ENCODE measurements at regions not wholly inside any gene's neighbourhood (a gene's known extent, or its start where the extent isn't known, plus 50 kb on each side); places are given as distances from the start of the nearest gene placed in this dataset.

GRCh38 chr1:98045767-98046641 is 125.2 kb upstream of the DPYD start (continued):
- TF ChIP-seq, protein P1, sequence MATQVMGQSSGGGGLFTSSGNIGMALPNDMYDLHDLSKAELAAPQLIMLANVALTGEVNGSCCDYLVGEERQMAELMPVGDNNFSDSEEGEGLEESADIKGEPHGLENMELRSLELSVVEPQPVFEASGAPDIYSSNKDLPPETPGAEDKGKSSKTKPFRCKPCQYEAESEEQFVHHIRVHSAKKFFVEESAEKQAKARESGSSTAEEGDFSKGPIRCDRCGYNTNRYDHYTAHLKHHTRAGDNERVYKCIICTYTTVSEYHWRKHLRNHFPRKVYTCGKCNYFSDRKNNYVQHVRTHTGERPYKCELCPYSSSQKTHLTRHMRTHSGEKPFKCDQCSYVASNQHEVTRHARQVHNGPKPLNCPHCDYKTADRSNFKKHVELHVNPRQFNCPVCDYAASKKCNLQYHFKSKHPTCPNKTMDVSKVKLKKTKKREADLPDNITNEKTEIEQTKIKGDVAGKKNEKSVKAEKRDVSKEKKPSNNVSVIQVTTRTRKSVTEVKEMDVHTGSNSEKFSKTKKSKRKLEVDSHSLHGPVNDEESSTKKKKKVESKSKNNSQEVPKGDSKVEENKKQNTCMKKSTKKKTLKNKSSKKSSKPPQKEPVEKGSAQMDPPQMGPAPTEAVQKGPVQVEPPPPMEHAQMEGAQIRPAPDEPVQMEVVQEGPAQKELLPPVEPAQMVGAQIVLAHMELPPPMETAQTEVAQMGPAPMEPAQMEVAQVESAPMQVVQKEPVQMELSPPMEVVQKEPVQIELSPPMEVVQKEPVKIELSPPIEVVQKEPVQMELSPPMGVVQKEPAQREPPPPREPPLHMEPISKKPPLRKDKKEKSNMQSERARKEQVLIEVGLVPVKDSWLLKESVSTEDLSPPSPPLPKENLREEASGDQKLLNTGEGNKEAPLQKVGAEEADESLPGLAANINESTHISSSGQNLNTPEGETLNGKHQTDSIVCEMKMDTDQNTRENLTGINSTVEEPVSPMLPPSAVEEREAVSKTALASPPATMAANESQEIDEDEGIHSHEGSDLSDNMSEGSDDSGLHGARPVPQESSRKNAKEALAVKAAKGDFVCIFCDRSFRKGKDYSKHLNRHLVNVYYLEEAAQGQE (IDR thresholded peaks at IDR 0.05; ENCODE audit: low read depth, low read length), result peak; percentile 9; the same call in 1 of the 2 replicates
- no peak for TF ChIP-seq RFX5 (IDR thresholded peaks at IDR 0.05; ENCODE audit: low read length)
- no peak for TF ChIP-seq NRF1 (IDR thresholded peaks at IDR 0.05; ENCODE audit: low read depth, low read length)
- TF ChIP-seq EP300 (IDR thresholded peaks at IDR 0.05; ENCODE audit: borderline replicate concordance in 1 of 2, low read depth in 1 of 2, low read length in 1 of 2), result peak in 1 of 2 experiments; percentile 10; a peak in 1 of 4 replicates
- no peak for TF ChIP-seq CHD2 (IDR thresholded peaks at IDR 0.05; ENCODE audit: low read length, partially characterized antibody)
- no peak for TF ChIP-seq PBX3 (IDR thresholded peaks at IDR 0.05)
- TF ChIP-seq FOSL2 (IDR thresholded peaks at IDR 0.05; ENCODE audit: borderline replicate concordance, low read depth), result no peak
- TF ChIP-seq FOXM1 (IDR thresholded peaks at IDR 0.05; ENCODE audit: low read depth), result no peak
- no peak for TF ChIP-seq RAD21 (IDR thresholded peaks at IDR 0.05; ENCODE audit: low read length)
- no peak for TF ChIP-seq MAX (IDR thresholded peaks at IDR 0.05; ENCODE audit: low read depth)
- TF ChIP-seq TAF1 (IDR thresholded peaks at IDR 0.05; ENCODE audit: borderline replicate concordance, low read depth, low read length), result no peak
- no peak for TF ChIP-seq MEF2A (IDR thresholded peaks at IDR 0.05; ENCODE audit: borderline replicate concordance, low read depth)
- TF ChIP-seq RXRA (IDR thresholded peaks at IDR 0.05; ENCODE audit: borderline replicate concordance, low read depth), result no peak
- TF ChIP-seq TEAD4 (IDR thresholded peaks at IDR 0.05; ENCODE audit: borderline replicate concordance, insufficient read depth), result no peak
- no peak for TF ChIP-seq EZH2phosphoT487 (IDR thresholded peaks at IDR 0.05; ENCODE audit: borderline replicate concordance, low read depth)
- no peak for TF ChIP-seq IRF3 (IDR thresholded peaks at IDR 0.05; ENCODE audit: low read depth, low read length)
- TF ChIP-seq POLR2AphosphoS5 (IDR thresholded peaks at IDR 0.05; ENCODE audit: low read depth, low read length), result 0 out of 2 replicates have a peak, but pooled peaks have one; percentile 26
- TF ChIP-seq RCOR1 (IDR thresholded peaks at IDR 0.05; ENCODE audit: low read length), result no peak
- TF ChIP-seq, protein P2, sequence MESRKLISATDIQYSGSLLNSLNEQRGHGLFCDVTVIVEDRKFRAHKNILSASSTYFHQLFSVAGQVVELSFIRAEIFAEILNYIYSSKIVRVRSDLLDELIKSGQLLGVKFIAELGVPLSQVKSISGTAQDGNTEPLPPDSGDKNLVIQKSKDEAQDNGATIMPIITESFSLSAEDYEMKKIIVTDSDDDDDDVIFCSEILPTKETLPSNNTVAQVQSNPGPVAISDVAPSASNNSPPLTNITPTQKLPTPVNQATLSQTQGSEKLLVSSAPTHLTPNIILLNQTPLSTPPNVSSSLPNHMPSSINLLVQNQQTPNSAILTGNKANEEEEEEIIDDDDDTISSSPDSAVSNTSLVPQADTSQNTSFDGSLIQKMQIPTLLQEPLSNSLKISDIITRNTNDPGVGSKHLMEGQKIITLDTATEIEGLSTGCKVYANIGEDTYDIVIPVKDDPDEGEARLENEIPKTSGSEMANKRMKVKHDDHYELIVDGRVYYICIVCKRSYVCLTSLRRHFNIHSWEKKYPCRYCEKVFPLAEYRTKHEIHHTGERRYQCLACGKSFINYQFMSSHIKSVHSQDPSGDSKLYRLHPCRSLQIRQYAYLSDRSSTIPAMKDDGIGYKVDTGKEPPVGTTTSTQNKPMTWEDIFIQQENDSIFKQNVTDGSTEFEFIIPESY (IDR thresholded peaks at IDR 0.05; ENCODE audit: borderline replicate concordance, low read depth), result no peak
- TF ChIP-seq NFIC (IDR thresholded peaks at IDR 0.05; ENCODE audit: borderline replicate concordance), result no peak
- TF ChIP-seq SIN3A (IDR thresholded peaks at IDR 0.05; ENCODE audit: borderline replicate concordance, low read depth, low read length), result no peak
- no peak for TF ChIP-seq TCF12 (IDR thresholded peaks at IDR 0.05)
- 0 out of 2 replicates have a peak, but pooled peaks have one; percentile 15 for TF ChIP-seq GATA2 (CRISPR knock-in tag; IDR thresholded peaks at IDR 0.05)
